Neural progenitor cell (in vitro differentiated cells): ENCODE measurements at regions not wholly inside any gene's neighbourhood (a gene's known extent, or its start where the extent isn't known, plus 50 kb on each side); places are given as distances from the start of the nearest gene placed in this dataset.

Source experiments
- EZH2phosphoT487 ChIP-seq: fragments of 200-600 bp; sonication (generic); IDR thresholded peaks from 2 replicates; pipeline ENCODE4 v1.6.1; 2017; ENCODE audit warnings: antibody characterized with exemption
- TF ChIP-seq, protein P1 (sequence below): fragments of 200-600 bp; sonication (generic); IDR thresholded peaks from 2 replicates; pipeline ENCODE4 v1.5.1; 2017; ENCODE audit warnings: antibody characterized with exemption, mild to moderate bottlenecking

DNA sequence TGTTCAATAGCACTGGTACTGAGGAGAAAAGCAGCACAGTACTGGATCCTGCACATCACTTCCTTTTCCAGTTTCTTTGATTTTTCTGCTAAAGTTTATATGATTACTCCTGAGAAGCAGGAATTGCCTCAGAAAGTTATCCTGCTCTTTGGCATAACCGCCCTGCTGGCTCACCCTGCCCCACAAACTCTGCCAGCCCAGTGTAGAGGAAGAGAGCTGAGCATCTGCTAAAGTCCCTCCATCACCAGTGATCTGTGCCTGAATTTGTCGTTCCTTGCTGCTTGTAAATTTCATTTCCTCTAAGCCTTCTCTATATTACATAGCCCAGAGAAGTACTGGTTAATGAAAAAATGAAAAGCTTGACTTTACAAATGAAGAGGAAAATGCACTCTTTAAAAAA lies 87.0 kb upstream of the C1orf21 start:
- TF ChIP-seq, protein P1, sequence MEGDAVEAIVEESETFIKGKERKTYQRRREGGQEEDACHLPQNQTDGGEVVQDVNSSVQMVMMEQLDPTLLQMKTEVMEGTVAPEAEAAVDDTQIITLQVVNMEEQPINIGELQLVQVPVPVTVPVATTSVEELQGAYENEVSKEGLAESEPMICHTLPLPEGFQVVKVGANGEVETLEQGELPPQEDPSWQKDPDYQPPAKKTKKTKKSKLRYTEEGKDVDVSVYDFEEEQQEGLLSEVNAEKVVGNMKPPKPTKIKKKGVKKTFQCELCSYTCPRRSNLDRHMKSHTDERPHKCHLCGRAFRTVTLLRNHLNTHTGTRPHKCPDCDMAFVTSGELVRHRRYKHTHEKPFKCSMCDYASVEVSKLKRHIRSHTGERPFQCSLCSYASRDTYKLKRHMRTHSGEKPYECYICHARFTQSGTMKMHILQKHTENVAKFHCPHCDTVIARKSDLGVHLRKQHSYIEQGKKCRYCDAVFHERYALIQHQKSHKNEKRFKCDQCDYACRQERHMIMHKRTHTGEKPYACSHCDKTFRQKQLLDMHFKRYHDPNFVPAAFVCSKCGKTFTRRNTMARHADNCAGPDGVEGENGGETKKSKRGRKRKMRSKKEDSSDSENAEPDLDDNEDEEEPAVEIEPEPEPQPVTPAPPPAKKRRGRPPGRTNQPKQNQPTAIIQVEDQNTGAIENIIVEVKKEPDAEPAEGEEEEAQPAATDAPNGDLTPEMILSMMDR, result no peak
- TF ChIP-seq EZH2phosphoT487, result no peak
